ENCODE measurements at regions not wholly inside any gene's neighbourhood (a gene's known extent, or its start where the extent isn't known, plus 50 kb on each side); places are given as distances from the start of the nearest gene placed in this dataset.

GRCh38 chr9:102135768-102136167, 397.3 kb upstream of the GRIN3A start:
- 0 out of 2 replicates have a peak, but pooled peaks cover 3% of the 10 kb centered on the region for H3K9me2 ChIP-seq (replicated peaks; ENCODE audit: insufficient read depth, low read length)
- no peaks in the 10 kb centered on the region for H3K36me3 ChIP-seq (ENCODE audit: low read length)
- H3K27ac ChIP-seq (ENCODE audit: low read depth, low read length): no peak overlapping the region
- H3F3A ChIP-seq (ENCODE audit: insufficient read depth): no peaks in the 10 kb centered on the region
- H4K20me1 ChIP-seq (ENCODE audit: low read depth, low read length): no peaks in the 10 kb centered on the region
- no peak overlapping the region for H3K4me3 ChIP-seq (ENCODE audit: insufficient read depth, low read length, poor library complexity, severe bottlenecking)
- H3K79me2 ChIP-seq (ENCODE audit: insufficient read depth, low read length): no peaks in the 10 kb centered on the region
- no peak overlapping the region for H3K9ac ChIP-seq (ENCODE audit: low read length)
- H2AFZ ChIP-seq (ENCODE audit: low read depth, low read length, severe bottlenecking): no peak overlapping the region
- no peak overlapping the region for H3K4me2 ChIP-seq (ENCODE audit: low read depth, low read length, poor library complexity, severe bottlenecking)
- no peaks in the 10 kb centered on the region for H3K27me3 ChIP-seq (ENCODE audit: low read length)
- TF ChIP-seq CTCF (IDR thresholded peaks at IDR 0.05; ENCODE audit: insufficient read depth, low read length, poor library complexity, severe bottlenecking) (no peak), EZH2phosphoT487 (conservative IDR thresholded peaks at IDR 0.05; ENCODE audit: low read length) (no peak)
- H3K9me3 ChIP-seq (ENCODE audit: insufficient read depth, low read length): no peaks in the 10 kb centered on the region

GRCh38 chr9:102124465-102124864, 386.0 kb upstream of the GRIN3A start:
- Histone ChIP-seq H3K9me2 (replicated peaks; ENCODE audit: insufficient read depth, low read length) (no peaks in the 10 kb centered on the region), H3K9ac (ENCODE audit: low read length) (no peak overlapping the region), H4K20me1 (ENCODE audit: low read depth, low read length) (no peaks in the 10 kb centered on the region), H3K27me3 (ENCODE audit: low read length) (no peaks in the 10 kb centered on the region), H3K27ac (ENCODE audit: low read depth, low read length) (no peak overlapping the region), H3K4me3 (ENCODE audit: insufficient read depth, low read length, poor library complexity, severe bottlenecking) (no peak overlapping the region), H3K4me2 (ENCODE audit: low read depth, low read length, poor library complexity, severe bottlenecking) (no peak overlapping the region), H3F3A (ENCODE audit: insufficient read depth) (no peaks in the 10 kb centered on the region), H2AFZ (ENCODE audit: low read depth, low read length, severe bottlenecking) (no peak overlapping the region), H3K9me3 (ENCODE audit: insufficient read depth, low read length) (no peaks in the 10 kb centered on the region), H3K36me3 (ENCODE audit: low read length) (no peaks in the 10 kb centered on the region), H3K79me2 (ENCODE audit: insufficient read depth, low read length) (no peaks in the 10 kb centered on the region)
- no peak for TF ChIP-seq CTCF (IDR thresholded peaks at IDR 0.05; ENCODE audit: insufficient read depth, low read length, poor library complexity, severe bottlenecking)
- TF ChIP-seq EZH2phosphoT487 (conservative IDR thresholded peaks at IDR 0.05; ENCODE audit: low read length): no peak

GRCh38 chr9:102114557-102114956, 376.1 kb upstream of the GRIN3A start:
- TF ChIP-seq CTCF (IDR thresholded peaks at IDR 0.05; ENCODE audit: insufficient read depth, low read length, poor library complexity, severe bottlenecking) (no peak), EZH2phosphoT487 (conservative IDR thresholded peaks at IDR 0.05; ENCODE audit: low read length) (no peak)
- Histone ChIP-seq H3F3A (ENCODE audit: insufficient read depth) (no peaks in the 10 kb centered on the region), H3K27ac (ENCODE audit: low read depth, low read length) (no peak overlapping the region), H3K4me2 (ENCODE audit: low read depth, low read length, poor library complexity, severe bottlenecking) (no peak overlapping the region), H4K20me1 (ENCODE audit: low read depth, low read length) (no peaks in the 10 kb centered on the region), H3K9me3 (ENCODE audit: insufficient read depth, low read length) (no peaks in the 10 kb centered on the region), H3K36me3 (ENCODE audit: low read length) (no peaks in the 10 kb centered on the region), H3K79me2 (ENCODE audit: insufficient read depth, low read length) (no peaks in the 10 kb centered on the region), H3K4me3 (ENCODE audit: insufficient read depth, low read length, poor library complexity, severe bottlenecking) (no peak overlapping the region), H2AFZ (ENCODE audit: low read depth, low read length, severe bottlenecking) (no peak overlapping the region), H3K9me2 (replicated peaks; ENCODE audit: insufficient read depth, low read length) (no peaks in the 10 kb centered on the region), H3K9ac (ENCODE audit: low read length) (no peak overlapping the region), H3K27me3 (ENCODE audit: low read length) (no peaks in the 10 kb centered on the region)
